ENCODE measurements at regions not wholly inside any gene's neighbourhood (a gene's known extent, or its start where the extent isn't known, plus 50 kb on each side); places are given as distances from the start of the nearest gene placed in this dataset.

DNA sequence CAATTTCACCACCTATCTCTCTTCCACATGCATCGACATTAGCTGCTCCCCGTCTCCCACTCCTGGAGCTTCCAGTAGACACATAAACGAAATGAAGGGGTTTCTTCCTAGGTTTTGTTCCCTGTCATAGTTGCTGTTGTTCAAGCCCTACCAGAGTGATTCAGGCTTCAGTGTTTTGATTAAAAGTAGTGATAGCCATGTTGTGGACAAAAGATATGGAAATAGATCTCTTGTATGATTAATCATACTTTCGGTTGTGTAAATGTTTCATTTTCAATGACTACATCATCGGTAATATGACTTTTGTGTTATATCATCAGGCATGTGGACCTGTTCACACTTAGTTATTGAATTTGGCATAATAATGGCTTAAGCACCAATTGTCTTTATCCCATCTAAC lies 96.5 kb upstream of the KLF3 start:
- TF ChIP-seq, protein P1, sequence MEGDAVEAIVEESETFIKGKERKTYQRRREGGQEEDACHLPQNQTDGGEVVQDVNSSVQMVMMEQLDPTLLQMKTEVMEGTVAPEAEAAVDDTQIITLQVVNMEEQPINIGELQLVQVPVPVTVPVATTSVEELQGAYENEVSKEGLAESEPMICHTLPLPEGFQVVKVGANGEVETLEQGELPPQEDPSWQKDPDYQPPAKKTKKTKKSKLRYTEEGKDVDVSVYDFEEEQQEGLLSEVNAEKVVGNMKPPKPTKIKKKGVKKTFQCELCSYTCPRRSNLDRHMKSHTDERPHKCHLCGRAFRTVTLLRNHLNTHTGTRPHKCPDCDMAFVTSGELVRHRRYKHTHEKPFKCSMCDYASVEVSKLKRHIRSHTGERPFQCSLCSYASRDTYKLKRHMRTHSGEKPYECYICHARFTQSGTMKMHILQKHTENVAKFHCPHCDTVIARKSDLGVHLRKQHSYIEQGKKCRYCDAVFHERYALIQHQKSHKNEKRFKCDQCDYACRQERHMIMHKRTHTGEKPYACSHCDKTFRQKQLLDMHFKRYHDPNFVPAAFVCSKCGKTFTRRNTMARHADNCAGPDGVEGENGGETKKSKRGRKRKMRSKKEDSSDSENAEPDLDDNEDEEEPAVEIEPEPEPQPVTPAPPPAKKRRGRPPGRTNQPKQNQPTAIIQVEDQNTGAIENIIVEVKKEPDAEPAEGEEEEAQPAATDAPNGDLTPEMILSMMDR (IDR thresholded peaks at IDR 0.05): no peak
- no peak for TF ChIP-seq EZH2 (IDR thresholded peaks at IDR 0.05; ENCODE audit: borderline replicate concordance, insufficient read depth, low read depth, low read length, poor library complexity, severe bottlenecking)
- Histone ChIP-seq H3K36me3 (replicated peaks in 1 of 2; ENCODE audit: control extremely low read depth in 1 of 2, control insufficient read depth in 1 of 2, extremely low read depth in 1 of 2, insufficient read depth in 2 of 2, low read length in 1 of 2) (no peaks in the 10 kb centered on the region), H2AFZ (ENCODE audit: insufficient read depth, low read depth, low read length, poor library complexity, severe bottlenecking) (no peak overlapping the region), H3K79me2 (ENCODE audit: control insufficient read depth, insufficient read depth, low read length) (no peaks in the 10 kb centered on the region), H3K9ac (ENCODE audit: low read length) (no peak overlapping the region), H4K20me1 (ENCODE audit: control insufficient read depth, insufficient read depth, low read length, poor library complexity, severe bottlenecking) (no peaks in the 10 kb centered on the region), H3K4me3 (ENCODE audit: control extremely low read depth in 1 of 5, extremely low read depth in 1 of 5, insufficient read depth in 1 of 5, low read depth in 2 of 5, low read length in 4 of 5) (no peak overlapping the region), H3K27ac (ENCODE audit: low read length in 2 of 2) (no peak overlapping the region), H3K4me2 (replicated peaks; ENCODE audit: low read depth, low read length, poor library complexity, severe bottlenecking) (no peak overlapping the region), H3K4me1 (ENCODE audit: control insufficient read depth in 2 of 2, insufficient read depth in 2 of 2, low read length in 2 of 2) (peaks cover 0 to 3% of the 10 kb centered on the region in 2 donors), H3K27me3 (replicated peaks in 1 of 4; ENCODE audit: control extremely low read depth in 1 of 4, control insufficient read depth in 3 of 4, insufficient read depth in 4 of 4, low read length in 3 of 4) (no peaks in the 10 kb centered on the region), H3K9me3 (ENCODE audit: control extremely low read depth in 1 of 3, control insufficient read depth in 2 of 3, insufficient read depth in 1 of 3, low read length in 2 of 3) (no peaks in the 10 kb centered on the region)
- CTCF ChIA-PET: no interaction called here
- intact Hi-C loops (cut with micrococcal nuclease): no loop called here
- POLR2A ChIA-PET: no interaction called here
- Mint-ChIP-seq H3K27me3 (peaks cover 3% of the 10 kb centered on the region), H3K27ac (no peak overlapping the region), H3K4me1 (no peaks in the 10 kb centered on the region), H3K9me3 (ENCODE audit: insufficient read depth) (no peaks in the 10 kb centered on the region), H3K4me3 (no peak overlapping the region)
- 89% methylated on average over 3 of the region's 5 CpGs for WGBS (ENCODE audit: insufficient coverage)
- ATAC-seq (ENCODE audit: low read depth) (no peak), DNase-seq (no peak)

GRCh38 chr4:38568768-38569167 lies 95.2 kb upstream of the KLF3 start:
- ATAC-seq (ENCODE audit: low read depth): no peak
- no peaks in the 10 kb centered on the region for H3K4me1 Mint-ChIP-seq
- Histone ChIP-seq H3K4me3 (ENCODE audit: control extremely low read depth in 1 of 5, extremely low read depth in 1 of 5, insufficient read depth in 1 of 5, low read depth in 2 of 5, low read length in 4 of 5) (no peak overlapping the region), H3K4me2 (replicated peaks; ENCODE audit: low read depth, low read length, poor library complexity, severe bottlenecking) (no peak overlapping the region), H3K9ac (ENCODE audit: low read length) (no peak overlapping the region), H4K20me1 (ENCODE audit: control insufficient read depth, insufficient read depth, low read length, poor library complexity, severe bottlenecking) (no peaks in the 10 kb centered on the region), H3K36me3 (replicated peaks in 1 of 2; ENCODE audit: control extremely low read depth in 1 of 2, control insufficient read depth in 1 of 2, extremely low read depth in 1 of 2, insufficient read depth in 2 of 2, low read length in 1 of 2) (no peaks in the 10 kb centered on the region), H3K79me2 (ENCODE audit: control insufficient read depth, insufficient read depth, low read length) (no peaks in the 10 kb centered on the region), H3K4me1 (ENCODE audit: control insufficient read depth in 2 of 2, insufficient read depth in 2 of 2, low read length in 2 of 2) (no peaks in the 10 kb centered on the region), H2AFZ (ENCODE audit: insufficient read depth, low read depth, low read length, poor library complexity, severe bottlenecking) (no peak overlapping the region), H3K27me3 (replicated peaks in 1 of 4; ENCODE audit: control extremely low read depth in 1 of 4, control insufficient read depth in 3 of 4, insufficient read depth in 4 of 4, low read length in 3 of 4) (no peaks in the 10 kb centered on the region), H3K27ac (ENCODE audit: low read length in 2 of 2) (no peak overlapping the region), H3K9me3 (ENCODE audit: control extremely low read depth in 1 of 3, control insufficient read depth in 2 of 3, insufficient read depth in 1 of 3, low read length in 2 of 3) (no peaks in the 10 kb centered on the region)
- no peak overlapping the region for H3K4me3 Mint-ChIP-seq
- ChIA-PET CTCF (no interaction called here), POLR2A (no interaction called here)
- no peak for TF ChIP-seq EZH2 (IDR thresholded peaks at IDR 0.05; ENCODE audit: borderline replicate concordance, insufficient read depth, low read depth, low read length, poor library complexity, severe bottlenecking)
- TF ChIP-seq, protein P1 (IDR thresholded peaks at IDR 0.05): no peak
- no peak overlapping the region for H3K27ac Mint-ChIP-seq
- DNase-seq: no peak
- intact Hi-C loops (cut with micrococcal nuclease): no loop called here
- 100% methylated on average over 2 of the region's 3 CpGs for WGBS (ENCODE audit: insufficient coverage)
- peaks cover 3% of the 10 kb centered on the region for H3K27me3 Mint-ChIP-seq
- H3K9me3 Mint-ChIP-seq (ENCODE audit: insufficient read depth): no peaks in the 10 kb centered on the region

Measured in B cell (primary cell).